HG03565 (cell line): ENCODE measurements at regions not wholly inside any gene's neighbourhood (a gene's known extent, or its start where the extent isn't known, plus 50 kb on each side); places are given as distances from the start of the nearest gene placed in this dataset.
"Not testable (repeated sequence)": the region's sequence is repeated elsewhere in the genome, so short reads cannot be mapped to it uniquely, and the experiment has no call there.

ENCODE experiments used
- ATAC-seq: cut with Tn5 transposase; IDR thresholded peaks from one replicate; pipeline ENCODE4 v1.9.1; 2021; ENCODE audit warnings: mild to moderate bottlenecking, moderate library complexity; ENCODE audit not compliant: unreplicated experiment

DNA sequence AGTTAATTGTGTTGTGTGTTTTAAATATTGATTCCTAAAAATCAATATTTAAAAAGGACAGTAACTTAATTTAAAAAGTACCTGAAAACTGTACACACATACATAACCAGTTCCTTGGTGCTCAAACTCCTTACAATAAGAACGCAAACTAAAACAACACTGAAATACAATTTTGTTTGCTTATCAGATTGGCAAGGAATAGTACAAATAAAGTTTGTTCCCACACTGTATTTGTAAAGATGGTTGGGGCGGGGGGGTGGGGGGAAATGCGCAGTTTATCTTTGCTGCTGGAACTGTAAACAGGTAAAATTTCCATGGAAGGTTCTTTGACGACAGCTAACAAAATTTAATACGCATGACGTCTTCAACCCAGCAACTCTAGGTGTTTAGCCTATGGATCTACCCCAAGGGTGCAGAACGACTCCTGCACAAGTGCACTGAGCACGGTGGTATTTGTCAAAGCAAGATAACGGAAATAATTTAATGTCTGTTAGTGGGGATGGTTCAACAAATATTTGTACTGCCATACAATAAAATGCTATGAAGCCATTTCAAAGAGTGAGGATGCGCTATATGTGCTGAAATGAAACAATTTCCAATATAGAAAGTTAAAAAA lies 96.5 kb downstream of the ING1 start:
- ATAC-seq = no peak

DNA sequence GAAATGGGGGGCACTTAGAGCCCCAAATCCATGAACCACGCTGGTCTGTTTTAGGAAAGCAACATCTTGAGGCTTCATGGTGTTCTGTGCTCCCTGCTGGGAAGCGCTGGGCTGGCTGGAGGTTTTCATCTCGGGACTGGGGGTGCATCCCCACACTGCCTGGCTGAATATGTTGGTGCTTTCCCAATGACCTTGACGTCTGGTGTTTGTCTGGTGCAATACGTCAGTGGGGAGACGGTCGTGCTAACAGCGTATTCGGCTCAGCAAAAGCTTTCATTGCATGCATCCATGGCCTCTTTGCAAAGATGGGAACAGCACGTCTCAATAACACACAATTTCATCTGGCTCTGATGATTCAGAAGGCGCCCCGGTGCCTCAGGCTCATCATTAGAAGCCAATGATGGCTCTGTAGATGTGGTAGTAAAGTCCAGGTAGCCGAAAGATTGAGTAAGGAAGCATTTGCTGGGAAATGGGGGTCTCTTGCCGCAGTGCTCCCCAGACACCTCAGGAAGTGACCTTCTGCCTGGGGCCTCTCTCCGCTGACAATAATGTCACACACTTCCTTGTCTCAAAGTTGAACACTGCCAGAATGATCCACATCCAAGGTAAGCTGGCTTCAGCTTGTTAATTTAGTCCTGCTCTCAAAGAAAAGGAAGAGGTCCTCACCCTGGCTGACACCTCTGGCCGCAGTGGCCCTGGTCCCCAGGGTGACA lies 97.7 kb downstream of the ING1 start:
- no peak for ATAC-seq

DNA sequence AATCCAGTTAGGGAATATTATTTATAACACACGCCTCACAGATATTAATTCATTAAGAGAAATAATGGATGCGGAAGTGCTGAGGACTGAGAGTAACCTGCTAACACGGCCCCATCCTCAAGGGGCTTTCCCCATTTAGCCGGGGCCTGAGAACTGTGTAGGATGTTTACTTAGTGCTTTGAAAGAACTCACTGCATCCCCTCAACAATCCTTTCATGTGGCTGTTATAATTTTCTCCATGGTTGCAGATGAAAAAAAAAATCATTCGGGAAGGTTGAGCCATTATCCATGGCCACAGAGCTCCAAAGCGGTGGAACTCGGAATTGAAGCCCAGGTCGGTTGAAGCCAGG lies 98.2 kb downstream of the ING1 start:
- no peak for ATAC-seq

DNA sequence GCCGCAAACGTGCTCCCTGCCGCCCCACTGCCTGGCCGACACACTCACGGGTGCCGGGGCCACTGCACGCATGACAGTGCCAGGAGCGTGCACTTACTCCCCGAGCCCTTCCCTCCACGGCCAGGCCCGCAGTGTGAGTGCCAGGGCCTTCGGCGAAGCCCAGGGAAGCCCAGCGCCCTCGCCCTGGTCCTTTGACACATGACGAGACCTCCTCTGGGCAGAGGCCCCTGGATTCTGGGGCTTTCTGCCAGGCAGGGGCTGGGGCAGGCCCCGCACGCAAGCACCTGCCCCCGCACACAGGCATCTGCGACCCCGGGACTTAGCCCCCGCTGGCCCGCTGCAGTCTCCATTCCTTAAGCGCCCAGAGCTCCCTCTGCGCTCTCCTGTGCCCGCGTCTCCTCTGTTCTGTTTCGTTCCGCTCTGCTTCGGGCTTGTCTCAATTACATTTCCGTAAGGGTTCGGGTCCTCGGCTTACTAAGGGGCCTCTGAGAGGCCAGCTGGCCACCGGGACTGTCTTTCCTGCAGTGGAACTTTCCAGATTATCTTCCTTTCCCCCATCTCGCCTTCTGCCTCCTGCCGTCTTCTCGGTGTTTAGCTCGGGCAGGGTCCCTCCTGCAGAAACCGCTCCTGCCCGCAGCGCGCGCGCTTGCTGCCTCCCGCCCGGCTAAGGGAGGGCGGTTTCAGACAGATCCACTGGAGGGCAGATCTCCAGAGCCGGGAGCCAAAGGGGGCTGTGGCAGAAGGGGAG lies 98.8 kb downstream of the ING1 start:
- ATAC-seq = no peak

DNA sequence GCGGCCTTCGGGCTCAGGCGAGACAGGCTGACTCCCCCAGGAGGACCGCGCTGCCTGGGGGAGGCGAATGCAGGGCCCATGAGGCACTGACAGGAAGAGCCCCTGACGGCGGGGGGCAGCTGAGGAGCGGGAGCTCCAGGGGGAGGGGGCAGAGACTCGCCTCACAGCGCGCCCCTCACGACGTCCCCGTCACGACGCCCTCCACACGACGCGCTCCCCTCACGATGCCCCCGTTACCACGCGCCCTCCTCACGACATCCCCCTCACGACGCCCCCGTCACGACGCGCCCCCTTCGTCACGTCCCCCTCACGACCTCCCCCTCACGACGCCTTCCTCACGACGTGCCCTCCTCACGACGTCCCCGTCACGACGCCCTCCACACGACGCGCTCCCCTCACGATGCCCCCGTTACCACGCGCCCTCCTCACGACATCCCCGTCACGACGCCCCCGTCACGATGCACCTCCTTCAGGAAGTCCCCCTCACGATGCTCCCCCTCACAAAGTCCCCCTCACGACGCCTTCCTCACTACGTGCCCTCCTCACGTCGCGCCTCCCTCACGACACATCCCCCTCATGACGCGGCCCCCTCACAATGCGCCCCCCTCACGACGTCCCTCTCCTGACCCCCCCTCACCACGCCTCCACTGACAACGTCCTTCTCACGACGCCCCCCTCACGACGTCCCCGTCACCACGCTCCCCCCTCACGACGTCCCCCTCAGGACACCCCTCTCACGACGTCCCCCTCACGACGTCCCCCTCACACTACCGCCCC lies 99.6 kb downstream of the ING1 start:
- no peak for ATAC-seq

DNA sequence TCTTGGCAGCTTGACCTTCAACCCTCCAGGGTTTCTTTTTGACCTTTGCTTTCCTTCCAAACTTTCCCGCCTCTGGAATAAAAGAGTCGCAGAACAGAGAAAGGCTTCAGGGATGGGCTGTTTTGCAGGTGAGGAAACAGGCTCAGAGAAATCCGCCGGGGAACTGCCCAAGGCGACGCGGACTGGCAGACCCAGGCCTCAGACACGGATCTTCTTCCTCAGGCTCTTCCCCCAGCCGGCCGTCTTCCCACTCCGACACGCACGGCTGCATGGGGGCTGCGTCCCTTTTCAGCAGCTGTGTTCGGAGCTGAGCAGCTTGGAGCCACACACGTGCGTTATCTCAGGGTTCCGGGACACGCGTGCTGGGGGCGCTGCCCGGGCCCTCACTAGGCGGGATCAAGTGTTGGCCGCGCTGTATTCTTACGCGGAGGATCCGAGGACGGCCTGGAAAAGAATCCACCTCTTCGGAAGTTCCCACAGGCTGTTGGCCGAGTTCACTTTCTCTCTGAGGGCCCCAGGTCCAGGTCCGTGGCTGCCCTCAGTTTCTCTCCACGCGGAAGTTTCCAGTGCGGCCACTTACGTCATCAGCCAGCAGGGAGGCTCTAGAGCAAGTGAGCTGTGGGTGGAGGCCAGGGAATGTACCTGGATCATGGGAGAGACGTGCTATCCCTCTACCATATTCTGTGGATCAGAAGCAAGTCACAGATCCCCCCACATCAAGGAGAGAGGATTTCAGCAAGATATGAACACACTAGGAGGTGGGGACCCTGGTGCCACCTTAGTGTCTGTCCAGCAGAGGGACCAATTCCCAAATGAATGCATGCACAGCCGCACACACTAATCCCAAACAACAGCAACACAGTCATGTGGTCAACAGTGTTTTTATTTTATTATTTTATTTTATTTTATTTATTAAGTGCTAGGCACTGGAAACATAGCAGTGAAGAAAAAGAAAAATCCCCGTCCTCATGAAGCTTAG lies 100.4 kb downstream of the ING1 start:
- ATAC-seq = no peak

DNA sequence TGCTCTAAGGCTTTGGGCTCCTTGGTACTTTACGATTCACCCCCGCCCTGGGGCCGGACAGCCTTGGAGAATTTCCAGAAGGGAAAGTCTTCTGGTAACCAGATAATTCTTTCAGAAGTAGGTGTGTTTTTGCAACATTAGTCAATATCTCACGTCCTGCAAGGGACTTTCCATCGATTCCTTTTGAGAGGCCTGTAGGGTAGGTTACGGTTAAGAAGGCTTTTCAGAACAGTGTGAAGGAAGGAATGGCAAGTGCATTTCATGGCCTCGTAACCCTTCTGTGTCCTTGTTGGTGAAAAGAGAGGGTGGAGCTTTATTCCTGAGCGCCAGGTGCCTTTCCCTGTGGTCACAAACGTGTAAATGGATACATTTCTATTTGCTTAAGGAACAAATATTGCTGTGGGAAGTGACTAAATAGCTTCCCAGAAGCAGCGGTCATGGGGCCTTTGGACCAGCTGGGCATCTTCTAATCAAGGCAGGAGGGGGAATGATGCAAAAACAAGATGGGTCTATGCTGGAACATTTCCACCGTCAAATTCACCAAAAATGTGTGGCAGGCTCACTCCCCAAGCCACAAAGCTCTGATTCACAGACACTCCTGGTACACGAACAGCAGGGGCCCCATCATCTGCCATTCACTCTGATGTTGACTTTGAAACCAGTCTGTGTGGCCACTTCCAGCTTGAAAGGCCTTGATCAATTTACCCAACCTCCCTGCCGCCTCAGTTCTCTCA lies 99.2 kb downstream of the ANKRD10 start:
- ATAC-seq = no peak

DNA sequence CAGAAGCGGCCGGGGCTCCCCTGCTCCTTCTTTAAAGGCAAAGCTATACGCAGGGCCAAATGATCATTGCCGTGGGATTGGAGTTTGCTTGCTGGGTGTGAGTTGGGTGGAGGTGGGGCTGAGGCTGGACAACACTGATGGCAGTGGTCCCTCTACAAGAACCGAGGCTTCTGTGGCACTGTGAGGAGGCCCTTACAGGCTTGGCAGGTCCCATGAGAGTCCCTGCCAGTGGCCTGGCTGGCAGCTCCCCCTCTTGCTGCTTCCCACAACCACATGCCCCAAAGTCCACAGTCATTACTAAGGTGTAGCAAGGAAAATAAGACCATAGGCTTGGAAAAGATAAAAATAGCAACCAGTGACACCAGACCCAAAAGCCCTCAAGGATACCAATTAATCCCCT lies 98.4 kb downstream of the ANKRD10 start:
- ATAC-seq = no peak

DNA sequence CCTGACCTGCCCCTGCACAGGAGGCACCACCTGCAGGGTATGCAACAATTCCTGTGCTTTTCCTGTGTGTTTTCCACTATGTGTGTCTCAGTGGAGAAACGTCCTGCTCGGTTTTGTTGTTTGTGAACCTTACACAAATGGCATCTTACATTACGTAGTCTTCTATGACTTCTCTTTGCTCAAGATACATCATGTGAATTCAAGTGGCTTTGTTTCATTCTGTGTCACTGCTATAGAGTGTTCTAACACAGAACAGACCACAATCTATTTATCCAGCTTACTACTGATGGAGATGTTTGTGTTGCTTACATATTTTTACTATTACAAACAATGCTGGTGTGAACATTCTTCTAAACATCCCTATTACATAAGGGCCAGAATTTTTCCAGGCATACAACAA lies 97.7 kb downstream of the ANKRD10 start:
- no peak for ATAC-seq

DNA sequence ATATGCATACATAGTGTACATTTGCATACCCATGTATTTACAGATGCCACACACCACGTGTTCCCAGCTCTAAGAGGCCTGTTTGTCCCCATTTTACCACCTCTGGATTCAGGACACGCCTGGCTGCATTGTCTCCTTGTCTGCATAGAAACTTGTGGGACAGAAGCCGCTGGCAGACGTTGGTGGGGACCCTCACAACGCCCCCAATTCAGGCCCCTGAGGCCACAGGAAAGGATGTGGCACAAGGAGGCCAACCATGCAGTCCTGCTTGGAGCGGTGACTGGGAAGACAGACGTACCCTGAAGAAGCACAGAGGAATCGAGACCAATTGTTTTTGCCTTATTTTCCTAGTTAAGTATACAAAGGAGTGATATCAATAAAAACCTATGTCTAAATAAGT lies 96.1 kb downstream of the ANKRD10 start:
- no peak for ATAC-seq

DNA sequence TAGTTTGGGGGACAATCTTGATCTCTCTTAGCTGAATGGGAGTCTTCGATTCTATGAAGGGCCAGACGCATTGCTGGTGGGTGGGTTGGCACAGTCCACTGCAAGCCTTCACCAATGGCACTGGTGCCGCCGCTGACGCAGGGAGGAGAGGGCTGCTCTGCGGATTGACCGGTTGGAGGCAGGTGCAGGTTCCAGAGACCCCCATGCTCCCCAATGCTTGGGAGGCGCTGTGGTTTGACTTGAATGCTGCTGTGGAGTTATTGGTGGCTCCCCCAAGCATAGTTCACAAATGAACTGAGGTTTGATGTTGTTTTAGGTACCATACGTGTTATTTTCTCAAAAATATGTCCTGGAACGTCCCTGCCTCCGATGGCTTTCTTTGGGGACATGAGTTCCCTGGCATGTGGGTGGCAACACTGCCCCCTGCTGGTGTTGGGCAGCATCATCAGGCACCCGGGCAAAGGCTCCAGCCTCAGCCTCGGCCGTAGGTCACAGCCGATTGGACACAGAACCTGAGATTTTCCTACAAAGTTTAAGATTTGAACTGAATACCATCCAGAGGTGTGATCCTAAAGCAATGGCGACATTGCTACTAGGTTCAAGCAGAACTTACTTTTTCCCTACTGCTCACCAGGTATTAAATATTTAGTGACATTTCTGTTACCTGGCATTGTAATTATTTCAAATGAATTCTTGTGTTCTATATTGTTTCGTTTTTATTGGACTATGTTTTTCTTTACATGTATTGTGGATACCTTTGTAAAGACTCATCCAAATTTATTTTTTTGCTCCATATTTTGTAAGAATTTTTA lies 95.5 kb downstream of the ANKRD10 start:
- peak; percentile 91 for ATAC-seq

DNA sequence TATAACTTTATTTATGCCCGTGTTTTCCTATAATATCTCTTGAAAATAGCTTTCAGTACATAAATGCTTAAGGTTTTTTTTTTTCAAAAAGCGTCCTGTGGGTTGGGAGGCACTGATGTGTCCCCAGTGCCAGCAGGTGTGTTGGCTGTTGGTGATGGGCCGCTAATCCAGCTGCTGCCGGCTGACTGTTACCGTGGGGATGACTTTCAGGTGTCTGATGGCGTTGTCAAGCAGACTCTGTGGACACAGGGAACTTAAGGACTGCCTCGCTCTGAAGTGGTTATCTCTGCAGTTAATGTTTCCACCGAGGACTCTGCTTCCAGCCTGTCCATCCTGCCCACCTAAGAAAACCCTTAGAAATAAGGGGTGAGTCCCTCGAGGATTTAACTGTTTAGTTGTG lies 94.5 kb downstream of the ANKRD10 start:
- no peak for ATAC-seq

DNA sequence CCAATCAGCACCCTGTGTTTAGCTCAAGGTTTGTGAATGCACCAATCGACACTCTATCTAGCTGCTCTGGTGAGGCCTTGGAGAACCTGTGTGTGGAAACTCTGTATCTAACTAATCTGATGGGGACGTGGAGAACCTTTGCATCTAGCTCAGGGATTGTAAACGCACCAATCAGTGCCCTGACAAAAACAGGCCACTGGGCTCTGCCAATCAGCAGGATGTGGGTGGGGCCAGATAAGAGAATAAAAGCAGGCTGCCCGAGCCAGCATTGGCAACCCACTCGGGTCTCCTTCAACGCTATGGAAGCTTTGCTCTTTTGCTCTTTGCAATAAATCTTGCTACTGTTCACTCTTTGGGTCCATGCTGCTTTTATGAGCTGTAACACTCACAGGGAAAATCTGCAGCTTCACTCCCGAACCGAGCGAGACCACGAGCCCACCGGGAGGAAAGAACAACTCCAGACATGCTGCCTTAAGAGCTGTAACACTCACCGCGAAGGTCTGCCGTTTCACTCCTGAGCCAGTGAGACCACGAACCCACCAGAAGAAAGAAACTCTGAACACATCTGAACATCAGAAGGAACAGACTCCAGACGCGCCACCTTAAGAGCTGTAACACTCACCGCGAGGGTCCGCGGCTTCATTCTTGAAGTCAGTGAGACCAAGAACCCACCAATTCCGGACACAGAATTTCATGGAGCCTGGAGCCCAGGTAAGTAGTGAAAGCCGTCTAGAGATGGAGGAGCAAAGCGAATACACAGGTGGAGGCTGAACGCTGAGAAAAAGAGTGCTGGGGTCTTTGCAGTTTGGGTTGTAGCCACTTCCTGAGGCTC lies 92.8 kb downstream of the ANKRD10 start:
- ATAC-seq = not testable (repeated sequence)

DNA sequence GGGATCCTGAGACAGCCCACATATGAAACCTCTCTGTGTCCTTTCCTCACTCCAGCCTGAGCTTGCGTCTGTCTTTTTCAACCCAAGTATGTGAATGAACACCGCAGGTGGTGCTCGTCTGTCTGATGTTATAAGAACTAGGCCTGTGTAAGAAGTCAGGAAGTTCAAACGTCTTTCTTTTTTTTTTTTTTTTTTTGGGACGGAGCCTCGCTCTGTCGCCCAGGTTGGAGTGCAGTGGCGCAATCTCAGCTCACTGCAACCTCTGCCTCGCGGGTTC lies 92.3 kb downstream of the ANKRD10 start:
- no peak for ATAC-seq

DNA sequence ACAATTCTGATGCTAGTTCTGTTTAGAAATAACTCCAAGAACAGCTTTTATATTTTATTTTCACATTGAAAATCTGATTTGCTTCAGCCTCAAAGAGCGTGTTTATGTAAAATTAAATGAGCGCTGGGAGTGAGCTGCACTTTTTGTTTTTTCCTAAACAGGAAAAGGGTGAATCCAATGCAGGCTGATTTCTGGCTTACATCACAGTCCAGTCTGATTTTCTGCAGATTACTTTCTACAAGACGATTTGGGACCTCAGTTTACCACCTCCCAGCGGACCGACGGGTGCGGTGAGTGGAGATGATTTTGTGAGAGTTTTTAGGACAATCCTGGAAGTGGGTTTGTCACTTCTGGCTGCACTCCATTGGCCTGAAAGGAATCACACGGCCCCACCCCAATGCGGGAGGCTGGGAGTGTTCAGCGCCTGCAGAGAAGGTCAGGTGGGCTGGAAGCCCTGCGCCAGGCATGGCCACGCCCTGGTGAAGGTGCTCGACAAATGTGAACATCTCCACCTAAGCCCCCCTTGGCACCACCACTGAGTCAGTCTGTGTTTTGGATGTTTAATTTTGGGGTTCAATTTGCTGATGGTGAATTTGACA lies 90.1 kb downstream of the ANKRD10 start:
- no peak for ATAC-seq

DNA sequence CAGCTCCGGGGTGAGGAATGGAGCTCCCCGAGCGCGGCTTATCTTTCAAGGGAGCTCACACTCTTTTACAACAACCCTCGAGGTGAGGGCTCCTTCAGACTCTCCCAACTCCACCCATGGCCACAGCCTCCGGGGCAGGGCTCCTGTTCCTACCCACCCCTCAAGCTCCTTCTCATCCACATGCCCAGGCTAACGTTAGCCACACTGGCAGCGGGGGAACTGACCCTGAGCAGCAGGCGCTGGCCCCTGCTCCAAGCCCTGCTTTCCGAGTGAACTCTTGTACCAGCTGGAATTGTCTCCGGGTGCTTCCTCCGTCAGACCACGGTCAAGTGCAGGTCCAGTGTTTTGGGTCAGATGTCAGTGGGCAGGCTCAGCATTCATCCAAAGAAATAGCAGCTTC lies 89.4 kb downstream of the ANKRD10 start:
- no peak for ATAC-seq

DNA sequence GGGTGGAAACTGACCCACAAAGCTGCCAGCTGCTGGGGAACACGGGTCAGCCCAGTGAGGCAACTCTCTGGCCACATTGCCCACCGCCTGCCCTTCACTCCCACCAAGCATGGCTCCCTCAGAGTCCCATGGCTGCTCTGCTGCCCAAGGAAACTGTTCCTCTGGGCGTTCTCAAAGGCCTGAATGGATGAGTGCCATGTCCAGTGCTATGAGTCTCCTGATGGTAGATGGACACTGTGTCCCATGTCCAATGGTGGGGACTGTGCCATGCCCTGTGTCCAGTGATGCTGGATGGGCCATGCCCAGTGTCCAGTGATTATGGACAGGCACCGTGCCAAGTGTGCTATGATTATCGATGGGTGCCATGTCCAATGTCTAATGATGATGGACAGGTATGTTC lies 88.8 kb downstream of the ANKRD10 start:
- no peak for ATAC-seq
